ENCODE measurements at regions not wholly inside any gene's neighbourhood (a gene's known extent, or its start where the extent isn't known, plus 50 kb on each side); places are given as distances from the start of the nearest gene placed in this dataset.

GRCh38 chr3:178086144-178086825 is 450.0 kb upstream of the KCNMB2 start:
- no peak overlapping the region for H3K4me3 ChIP-seq (ENCODE audit: low read depth in 1 of 3, low read length in 3 of 3)
- WGBS, 3 donors: 79 to 88% (median 87%) methylated on average over 6 of the region's 6 CpGs
- H3K4me1 ChIP-seq (ENCODE audit: control insufficient read depth in 3 of 3, insufficient read depth in 2 of 3, low read depth in 1 of 3, low read length in 2 of 3): peaks cover 0 to 59% (median 6%) of the 10 kb centered on the region in 3 donors
- no peak for DNase-seq
- FAIRE-seq: no peak
- H3K27ac ChIP-seq (ENCODE audit: low read depth in 1 of 3, low read length in 2 of 3): no peak overlapping the region
- H3K9me3 ChIP-seq (ENCODE audit: control insufficient read depth in 2 of 2, insufficient read depth in 1 of 2, low read depth in 1 of 2, low read length in 1 of 2): peaks cover 0 to 5% of the 10 kb centered on the region in 2 donors
- no peaks in the 10 kb centered on the region for H3K36me3 ChIP-seq (ENCODE audit: control insufficient read depth in 3 of 3, insufficient read depth in 2 of 3, low read depth in 1 of 3, low read length in 3 of 3)
- no peaks in the 10 kb centered on the region for H3K27me3 ChIP-seq (ENCODE audit: control insufficient read depth in 3 of 3, insufficient read depth in 3 of 3, low read length in 3 of 3)

GRCh38 chr3:178087376-178087775 is 448.9 kb upstream of the KCNMB2 start:
- no peak overlapping the region for H3K27ac ChIP-seq (ENCODE audit: low read depth in 1 of 3, low read length in 2 of 3)
- H3K4me1 ChIP-seq (ENCODE audit: control insufficient read depth in 3 of 3, insufficient read depth in 2 of 3, low read depth in 1 of 3, low read length in 2 of 3): peaks cover 0 to 55% (median 6%) of the 10 kb centered on the region in 3 donors
- DNase-seq (no peak), FAIRE-seq (no peak)
- H3K36me3 ChIP-seq (ENCODE audit: control insufficient read depth in 3 of 3, insufficient read depth in 2 of 3, low read depth in 1 of 3, low read length in 3 of 3): no peaks in the 10 kb centered on the region
- H3K4me3 ChIP-seq (ENCODE audit: low read depth in 1 of 3, low read length in 3 of 3): no peak overlapping the region
- H3K27me3 ChIP-seq (ENCODE audit: control insufficient read depth in 3 of 3, insufficient read depth in 3 of 3, low read length in 3 of 3): no peaks in the 10 kb centered on the region
- peaks cover 0 to 5% of the 10 kb centered on the region in 2 donors for H3K9me3 ChIP-seq (ENCODE audit: control insufficient read depth in 2 of 2, insufficient read depth in 1 of 2, low read depth in 1 of 2, low read length in 1 of 2)

GRCh38 chr3:178088963-178089362 is 447.3 kb upstream of the KCNMB2 start:
- Histone ChIP-seq H3K4me3 (ENCODE audit: low read depth in 1 of 3, low read length in 3 of 3) (no peak overlapping the region), H3K27ac (ENCODE audit: low read depth in 1 of 3, low read length in 2 of 3) (peak overlapping the region in 1 of 3 donors; percentile 49), H3K9me3 (ENCODE audit: control insufficient read depth in 2 of 2, insufficient read depth in 1 of 2, low read depth in 1 of 2, low read length in 1 of 2) (peaks cover 0 to 5% of the 10 kb centered on the region in 2 donors), H3K36me3 (ENCODE audit: control insufficient read depth in 3 of 3, insufficient read depth in 2 of 3, low read depth in 1 of 3, low read length in 3 of 3) (no peaks in the 10 kb centered on the region), H3K27me3 (ENCODE audit: control insufficient read depth in 3 of 3, insufficient read depth in 3 of 3, low read length in 3 of 3) (no peaks in the 10 kb centered on the region), H3K4me1 (ENCODE audit: control insufficient read depth in 3 of 3, insufficient read depth in 2 of 3, low read depth in 1 of 3, low read length in 2 of 3) (peaks cover 0 to 42% (median 6%) of the 10 kb centered on the region in 3 donors)
- DNase-seq (peak; percentile 89), FAIRE-seq (peak; percentile 77)
- 11 to 40% (median 22%) methylated on average over 1 of the region's 1 CpG for WGBS, 3 donors

- H3K9me3 ChIP-seq (ENCODE audit: control insufficient read depth in 2 of 2, insufficient read depth in 1 of 2, low read depth in 1 of 2, low read length in 1 of 2): peaks cover 0 to 5% of the 10 kb centered on the region in 2 donors
- no peaks in the 10 kb centered on the region for H3K27me3 ChIP-seq (ENCODE audit: control insufficient read depth in 3 of 3, insufficient read depth in 3 of 3, low read length in 3 of 3)
- peaks cover 0 to 23% (median 0%) of the 10 kb centered on the region in 3 donors for H3K4me1 ChIP-seq (ENCODE audit: control insufficient read depth in 3 of 3, insufficient read depth in 2 of 3, low read depth in 1 of 3, low read length in 2 of 3)
- H3K4me3 ChIP-seq (ENCODE audit: low read depth in 1 of 3, low read length in 3 of 3): no peak overlapping the region
- H3K27ac ChIP-seq (ENCODE audit: low read depth in 1 of 3, low read length in 2 of 3): no peak overlapping the region
- DNase-seq (no peak), FAIRE-seq (no peak)
- no peaks in the 10 kb centered on the region for H3K36me3 ChIP-seq (ENCODE audit: control insufficient read depth in 3 of 3, insufficient read depth in 2 of 3, low read depth in 1 of 3, low read length in 3 of 3)
- WGBS, 3 donors: 95 to 100% (median 96%) methylated on average over 1 of the region's 1 CpG
Observed at GRCh38 chr3:178090899-178091298, 445.3 kb upstream of the KCNMB2 start.

GRCh38 chr3:178095522-178095921 is 440.7 kb upstream of the KCNMB2 start:
- peaks cover 0 to 1% of the 10 kb centered on the region in 2 donors for H3K9me3 ChIP-seq (ENCODE audit: control insufficient read depth in 2 of 2, insufficient read depth in 1 of 2, low read depth in 1 of 2, low read length in 1 of 2)
- WGBS, 3 donors: 86 to 96% (median 92%) methylated on average over 2 of the region's 2 CpGs
- no peak for DNase-seq
- no peak overlapping the region for H3K27ac ChIP-seq (ENCODE audit: low read depth in 1 of 3, low read length in 2 of 3)
- no peaks in the 10 kb centered on the region for H3K36me3 ChIP-seq (ENCODE audit: control insufficient read depth in 3 of 3, insufficient read depth in 2 of 3, low read depth in 1 of 3, low read length in 3 of 3)
- H3K4me3 ChIP-seq (ENCODE audit: low read depth in 1 of 3, low read length in 3 of 3): no peak overlapping the region
- no peaks in the 10 kb centered on the region for H3K27me3 ChIP-seq (ENCODE audit: control insufficient read depth in 3 of 3, insufficient read depth in 3 of 3, low read length in 3 of 3)
- no peaks in the 10 kb centered on the region for H3K4me1 ChIP-seq (ENCODE audit: control insufficient read depth in 3 of 3, insufficient read depth in 2 of 3, low read depth in 1 of 3, low read length in 2 of 3)
- no peak for FAIRE-seq

GRCh38 chr3:178096955-178097354 is 439.3 kb upstream of the KCNMB2 start:
- Histone ChIP-seq H3K9me3 (ENCODE audit: control insufficient read depth in 2 of 2, insufficient read depth in 1 of 2, low read depth in 1 of 2, low read length in 1 of 2) (no peaks in the 10 kb centered on the region), H3K27ac (ENCODE audit: low read depth in 1 of 3, low read length in 2 of 3) (no peak overlapping the region), H3K27me3 (ENCODE audit: control insufficient read depth in 3 of 3, insufficient read depth in 3 of 3, low read length in 3 of 3) (no peaks in the 10 kb centered on the region), H3K4me1 (ENCODE audit: control insufficient read depth in 3 of 3, insufficient read depth in 2 of 3, low read depth in 1 of 3, low read length in 2 of 3) (no peaks in the 10 kb centered on the region), H3K36me3 (ENCODE audit: control insufficient read depth in 3 of 3, insufficient read depth in 2 of 3, low read depth in 1 of 3, low read length in 3 of 3) (no peaks in the 10 kb centered on the region), H3K4me3 (ENCODE audit: low read depth in 1 of 3, low read length in 3 of 3) (no peak overlapping the region)
- DNase-seq (no peak), FAIRE-seq (no peak)
- WGBS, 3 donors: 17 to 65% (median 39%) methylated on average over 1 of the region's 1 CpG

- Histone ChIP-seq H3K4me3 (ENCODE audit: low read depth in 1 of 3, low read length in 3 of 3) (no peak overlapping the region), H3K36me3 (ENCODE audit: control insufficient read depth in 3 of 3, insufficient read depth in 2 of 3, low read depth in 1 of 3, low read length in 3 of 3) (no peaks in the 10 kb centered on the region)
- DNase-seq: no peak
Observed at GRCh38 chr3:178097576-178097975, 438.7 kb upstream of the KCNMB2 start.

GRCh38 chr3:178099274-178099673 is 437.0 kb upstream of the KCNMB2 start:
- Histone ChIP-seq H3K4me3 (ENCODE audit: low read depth in 1 of 3, low read length in 3 of 3) (no peak overlapping the region), H3K27ac (ENCODE audit: low read depth in 1 of 3, low read length in 2 of 3) (no peak overlapping the region), H3K4me1 (ENCODE audit: control insufficient read depth in 3 of 3, insufficient read depth in 2 of 3, low read depth in 1 of 3, low read length in 2 of 3) (no peaks in the 10 kb centered on the region), H3K36me3 (ENCODE audit: control insufficient read depth in 3 of 3, insufficient read depth in 2 of 3, low read depth in 1 of 3, low read length in 3 of 3) (no peaks in the 10 kb centered on the region), H3K9me3 (ENCODE audit: control insufficient read depth in 2 of 2, insufficient read depth in 1 of 2, low read depth in 1 of 2, low read length in 1 of 2) (no peaks in the 10 kb centered on the region), H3K27me3 (ENCODE audit: control insufficient read depth in 3 of 3, insufficient read depth in 3 of 3, low read length in 3 of 3) (no peaks in the 10 kb centered on the region)
- DNase-seq (no peak), FAIRE-seq (no peak)
- WGBS, 3 donors: 85 to 93% (median 90%) methylated on average over 4 of the region's 4 CpGs

More at GRCh38 chr3:178097576-178097975, 438.7 kb upstream of the KCNMB2 start:
- Histone ChIP-seq H3K9me3 (ENCODE audit: control insufficient read depth in 2 of 2, insufficient read depth in 1 of 2, low read depth in 1 of 2, low read length in 1 of 2) (no peaks in the 10 kb centered on the region), H3K27me3 (ENCODE audit: control insufficient read depth in 3 of 3, insufficient read depth in 3 of 3, low read length in 3 of 3) (no peaks in the 10 kb centered on the region), H3K27ac (ENCODE audit: low read depth in 1 of 3, low read length in 2 of 3) (no peak overlapping the region), H3K4me1 (ENCODE audit: control insufficient read depth in 3 of 3, insufficient read depth in 2 of 3, low read depth in 1 of 3, low read length in 2 of 3) (no peaks in the 10 kb centered on the region)
- no peak for FAIRE-seq
- 71 to 89% (median 89%) methylated on average over 1 of the region's 1 CpG for WGBS, 3 donors

- H3K9me3 ChIP-seq (ENCODE audit: control insufficient read depth in 2 of 2, insufficient read depth in 1 of 2, low read depth in 1 of 2, low read length in 1 of 2): no peaks in the 10 kb centered on the region
- no peaks in the 10 kb centered on the region for H3K36me3 ChIP-seq (ENCODE audit: control insufficient read depth in 3 of 3, insufficient read depth in 2 of 3, low read depth in 1 of 3, low read length in 3 of 3)
- H3K4me1 ChIP-seq (ENCODE audit: control insufficient read depth in 3 of 3, insufficient read depth in 2 of 3, low read depth in 1 of 3, low read length in 2 of 3): no peaks in the 10 kb centered on the region
- H3K4me3 ChIP-seq (ENCODE audit: low read depth in 1 of 3, low read length in 3 of 3): no peak overlapping the region
- no peaks in the 10 kb centered on the region for H3K27me3 ChIP-seq (ENCODE audit: control insufficient read depth in 3 of 3, insufficient read depth in 3 of 3, low read length in 3 of 3)
- DNase-seq (no peak), FAIRE-seq (no peak)
- no peak overlapping the region for H3K27ac ChIP-seq (ENCODE audit: low read depth in 1 of 3, low read length in 2 of 3)
- 74 to 79% (median 74%) methylated on average over 2 of the region's 2 CpGs for WGBS, 3 donors
Observed at GRCh38 chr3:178099862-178100261, 436.4 kb upstream of the KCNMB2 start.

Measured in small intestine (tissue), 7 donors.